ENCODE measurements at regions not wholly inside any gene's neighbourhood (a gene's known extent, or its start where the extent isn't known, plus 50 kb on each side); places are given as distances from the start of the nearest gene placed in this dataset.

GRCh38 chr11:69982690-69983570, 95.2 kb upstream of the ANO1 start:
- in situ Hi-C loops (cut with MboI; ENCODE audit: low sequenced_read_pairs): no loop called here

DNA sequence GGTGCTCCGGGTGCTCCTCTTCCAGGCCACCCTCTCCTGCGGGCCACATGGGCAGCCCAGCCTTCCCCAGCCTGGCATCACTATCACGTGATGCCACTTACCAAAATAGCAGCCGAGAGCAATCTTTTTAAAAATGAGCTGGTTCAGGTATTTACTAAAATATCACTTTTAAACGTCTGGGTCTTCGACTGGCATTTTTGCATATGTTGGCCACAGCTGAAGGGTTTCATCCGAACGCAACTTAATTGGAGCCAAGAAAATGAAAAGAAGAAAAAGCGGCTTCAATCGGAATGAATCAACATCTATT, 94.6 kb upstream of the ANO1 start:
- in situ Hi-C loops (cut with MboI; ENCODE audit: low sequenced_read_pairs): no loop called here

DNA sequence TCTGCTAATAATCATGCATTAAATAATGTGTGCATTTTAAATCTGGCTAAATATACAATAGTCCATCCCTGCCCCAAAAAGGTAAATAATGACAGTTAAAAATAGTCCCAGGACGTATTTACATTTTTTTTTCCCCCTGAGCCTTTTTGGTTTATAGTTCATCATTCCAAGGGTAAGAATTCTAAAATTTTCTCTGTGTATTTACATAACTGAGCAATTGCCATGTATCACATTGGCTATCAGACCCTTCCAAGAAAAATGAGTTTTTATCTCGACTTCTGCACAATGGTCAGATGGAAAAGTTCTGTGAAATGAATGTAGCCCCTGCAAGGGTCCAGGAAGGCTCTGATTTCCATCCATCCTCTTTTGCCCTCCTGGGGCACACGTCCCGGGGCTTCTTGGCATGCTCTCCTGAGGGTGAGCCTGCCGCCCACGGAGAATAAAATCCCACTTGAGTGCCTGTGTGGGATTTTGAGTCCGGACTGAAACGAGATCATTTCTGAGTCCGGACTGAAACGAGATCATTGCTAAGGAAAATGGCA, 94.1 kb upstream of the ANO1 start:
- in situ Hi-C loops (cut with MboI; ENCODE audit: low sequenced_read_pairs): no loop called here

DNA sequence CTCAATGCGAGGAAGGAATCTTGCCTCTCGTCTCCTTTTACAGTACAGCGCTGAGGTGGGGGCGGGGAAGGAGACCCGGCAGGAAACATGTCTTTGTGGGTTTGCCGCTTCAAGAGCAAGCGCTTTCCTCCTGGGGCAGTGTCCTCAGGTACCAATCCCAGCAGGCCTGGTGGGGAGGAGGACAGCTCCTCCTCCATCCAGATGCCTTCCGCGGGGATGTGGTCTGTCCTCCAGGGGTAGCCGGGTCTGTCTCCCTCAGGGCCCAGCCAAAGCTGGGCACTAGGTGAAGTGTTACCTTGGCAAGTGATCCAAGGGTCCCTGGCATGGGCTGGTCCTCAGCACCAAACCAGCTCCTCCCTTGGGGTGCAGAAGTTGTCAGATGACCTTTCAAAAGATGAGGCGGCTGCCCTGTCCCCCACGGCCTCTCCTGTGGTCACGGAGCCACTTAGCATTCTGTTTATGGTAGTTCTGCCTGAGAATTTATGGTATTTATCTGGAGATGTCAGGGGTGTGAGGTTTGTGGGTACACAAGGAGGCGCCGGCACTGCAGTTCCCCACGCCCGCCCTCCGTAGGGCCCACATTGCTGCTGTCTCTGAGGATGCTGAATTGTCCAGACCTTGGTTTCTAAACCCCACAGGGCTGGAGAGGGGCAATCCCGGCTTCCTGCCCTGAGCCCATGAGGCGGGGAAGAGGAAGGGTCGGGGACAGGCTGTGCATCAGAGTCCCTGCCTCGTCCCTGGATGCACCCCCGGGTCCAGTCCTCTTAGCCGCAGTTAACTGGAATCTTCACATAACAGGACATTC, 93.5 kb upstream of the ANO1 start:
- in situ Hi-C loops (cut with MboI; ENCODE audit: low sequenced_read_pairs): no loop called here

DNA sequence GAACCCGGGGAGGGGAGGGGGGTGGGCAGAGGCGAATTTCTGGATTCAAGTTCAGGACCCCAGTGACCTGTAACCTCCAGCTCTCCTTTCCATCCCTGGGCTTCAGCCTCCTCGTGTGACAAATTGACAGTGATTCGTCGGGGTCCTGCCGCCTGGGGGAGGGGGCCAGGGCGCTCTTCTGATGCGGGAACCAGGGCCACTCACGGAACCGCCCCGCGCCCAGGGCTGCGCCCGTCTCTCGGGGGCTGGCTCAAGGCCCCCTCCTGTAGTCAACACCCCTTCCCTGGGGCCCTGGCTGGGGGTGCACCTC, 92.8 kb upstream of the ANO1 start:
- in situ Hi-C loops (cut with MboI; ENCODE audit: low sequenced_read_pairs): no loop called here

DNA sequence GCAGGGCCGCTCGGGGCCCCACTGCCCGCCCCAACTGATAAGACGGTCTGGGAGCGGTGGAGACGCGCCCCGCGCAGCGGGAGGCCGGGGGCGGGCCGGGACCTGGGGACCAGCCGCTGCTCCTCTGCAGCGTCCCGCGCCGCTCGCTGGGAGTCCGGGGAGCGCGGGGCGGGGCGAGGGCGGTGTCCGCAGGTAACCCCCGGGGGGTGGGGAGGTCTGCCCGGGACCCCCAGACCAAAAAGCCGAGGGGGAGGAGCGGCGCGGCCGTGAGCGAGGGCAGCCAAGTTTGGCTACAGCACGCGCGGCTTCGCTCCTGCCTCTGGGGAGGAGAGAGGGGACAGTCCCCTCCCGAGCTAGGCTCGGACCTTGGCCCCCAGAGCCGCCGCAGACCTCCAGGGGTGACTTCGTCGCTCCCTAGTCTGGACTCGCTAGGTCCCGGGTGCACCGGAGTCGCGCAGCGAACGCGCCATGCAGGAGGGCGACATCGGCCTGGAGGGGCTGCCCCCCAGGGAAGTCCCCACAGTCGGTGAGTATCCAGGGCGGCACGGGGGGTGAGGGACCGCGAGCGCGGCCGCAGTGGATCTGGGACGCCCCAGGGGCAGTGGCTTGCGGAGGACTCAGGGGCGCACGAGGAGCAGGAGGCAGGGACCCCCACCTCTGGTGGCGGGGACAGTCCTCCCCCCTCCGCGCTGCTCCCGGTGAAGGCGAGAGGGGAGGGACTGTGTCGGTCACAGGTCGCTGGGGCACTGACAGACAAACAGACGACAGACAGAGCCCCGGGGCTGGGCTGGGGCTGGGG, 92.3 kb upstream of the ANO1 start:
- in situ Hi-C loops (cut with MboI; ENCODE audit: low sequenced_read_pairs): no loop called here

DNA sequence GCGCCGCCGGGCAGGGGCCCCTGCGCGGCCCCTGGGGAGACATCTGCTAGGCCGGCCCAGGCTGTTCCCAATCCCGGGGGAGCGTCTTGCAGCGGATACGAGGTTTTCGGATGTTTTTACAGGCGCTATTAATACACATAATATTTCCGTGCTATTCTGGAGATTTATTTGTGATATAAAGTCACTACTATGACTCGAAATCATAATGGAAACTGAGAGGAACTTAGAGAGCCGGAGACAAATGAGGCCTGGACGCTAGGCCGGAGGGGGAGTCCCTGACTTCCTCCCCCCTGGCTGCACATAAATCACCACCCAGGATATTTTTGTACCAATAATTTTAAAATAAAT, 91.7 kb upstream of the ANO1 start:
- in situ Hi-C loops (cut with MboI; ENCODE audit: low sequenced_read_pairs): no loop called here

GRCh38 chr11:69986830-69987229, 91.3 kb upstream of the ANO1 start:
- in situ Hi-C loops (cut with MboI; ENCODE audit: low sequenced_read_pairs): no loop called here

- in situ Hi-C loops (cut with MboI; ENCODE audit: low sequenced_read_pairs): no loop called here
These were observed 86.1 kb upstream of the ANO1 start for GRCh38 chr11:69992026-69992425.

DNA sequence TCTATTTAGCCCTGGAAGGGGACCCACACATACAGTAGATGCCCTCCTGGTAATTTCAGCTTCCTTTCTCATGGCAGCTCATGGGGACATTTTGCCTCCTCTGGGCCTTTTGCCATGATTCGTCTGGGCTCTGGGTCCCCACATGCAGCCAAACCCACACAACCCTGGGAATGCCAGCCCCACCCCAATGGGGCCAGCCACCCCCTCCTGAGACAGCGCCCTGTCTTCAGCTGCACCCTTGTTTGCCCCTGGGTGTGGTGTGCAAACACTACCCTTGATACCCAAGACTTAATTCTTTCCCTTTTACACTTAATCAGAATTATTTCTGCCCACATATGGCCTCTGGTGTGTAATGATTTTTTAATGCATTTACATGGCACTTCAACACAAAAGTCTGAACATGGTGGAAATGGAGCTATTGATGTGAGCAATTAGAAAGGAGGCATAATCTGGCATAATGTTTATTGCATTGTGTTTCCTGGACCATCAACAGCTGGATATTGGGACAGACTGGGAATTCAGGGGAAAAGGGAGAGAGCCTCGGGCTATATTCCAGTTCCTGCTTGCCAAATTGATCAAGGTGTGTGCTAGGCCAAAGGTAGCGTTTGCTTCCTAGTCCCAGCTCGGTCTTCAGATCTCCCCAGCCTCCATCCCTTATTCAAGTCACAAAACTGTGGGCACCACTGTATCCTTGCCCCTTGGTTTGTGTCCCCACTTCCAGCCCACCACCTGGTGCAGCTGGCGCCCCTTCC, 85.0 kb upstream of the ANO1 start:
- in situ Hi-C loops (cut with MboI; ENCODE audit: low sequenced_read_pairs): no loop called here

GRCh38 chr11:69994810-69995209, 83.3 kb upstream of the ANO1 start:
- in situ Hi-C loops (cut with MboI; ENCODE audit: low sequenced_read_pairs): no loop called here

DNA sequence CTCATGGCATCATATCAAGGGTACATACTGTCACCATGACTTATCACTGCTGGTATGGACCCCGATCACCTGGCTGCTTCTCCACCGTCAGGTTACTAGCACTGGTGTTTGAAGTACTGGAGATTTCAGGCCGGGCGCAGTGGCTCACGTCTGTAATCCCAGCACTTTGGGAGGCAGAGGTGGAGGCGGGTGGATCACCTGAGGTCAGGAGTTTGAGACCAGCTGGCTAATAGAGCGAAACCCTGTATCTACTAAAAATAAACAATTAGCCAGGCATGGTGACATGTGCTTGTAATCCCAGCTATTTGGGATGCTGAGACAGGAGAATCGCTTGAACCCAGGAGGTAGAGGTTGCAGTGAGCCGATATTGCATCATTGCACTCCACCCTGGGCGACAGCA, 82.4 kb upstream of the ANO1 start:
- in situ Hi-C loops (cut with MboI; ENCODE audit: low sequenced_read_pairs): no loop called here

GRCh38 chr11:69996451-69996850, 81.7 kb upstream of the ANO1 start:
- in situ Hi-C loops (cut with MboI; ENCODE audit: low sequenced_read_pairs): no loop called here

DNA sequence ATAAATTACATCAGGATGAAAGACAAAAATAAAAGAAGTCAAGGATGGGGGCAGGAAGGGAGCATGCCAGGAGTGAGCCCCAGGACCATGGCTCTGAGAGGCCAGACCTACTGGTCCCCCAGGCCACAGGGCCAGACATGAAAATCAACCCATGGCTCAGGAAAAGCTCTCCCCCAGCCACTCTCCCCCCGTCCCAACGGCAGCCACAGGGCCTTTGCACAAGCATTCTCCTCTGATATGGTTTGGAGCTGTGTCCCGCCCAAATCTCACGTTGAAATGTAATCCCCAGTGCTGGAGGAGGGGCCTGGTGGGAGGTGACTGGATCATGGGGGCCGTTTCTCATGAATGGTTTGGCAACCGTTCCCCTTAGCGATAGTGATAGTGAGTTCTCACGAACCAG, 80.8 kb upstream of the ANO1 start:
- in situ Hi-C loops (cut with MboI; ENCODE audit: low sequenced_read_pairs): no loop called here

DNA sequence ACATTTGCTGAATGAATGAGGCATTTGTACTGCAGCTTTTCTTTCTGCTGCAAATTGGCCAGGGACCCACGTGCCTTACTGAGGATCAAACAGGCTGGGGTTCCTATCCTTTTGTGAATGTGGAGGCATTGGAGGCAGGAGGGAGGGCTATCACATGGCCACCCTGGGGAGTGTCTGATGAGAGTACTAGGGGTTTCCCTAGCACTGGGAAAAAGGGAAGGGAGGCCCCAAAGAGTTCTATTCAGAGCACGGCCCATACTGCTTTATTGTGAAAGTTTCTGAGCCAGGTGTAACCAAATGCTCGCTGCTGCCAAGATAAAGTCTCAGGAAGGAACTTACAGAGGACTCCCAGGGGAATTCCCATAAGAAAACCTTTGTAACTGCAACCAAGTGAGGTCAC, 78.4 kb upstream of the ANO1 start:
- in situ Hi-C loops (cut with MboI; ENCODE audit: low sequenced_read_pairs): no loop called here

- in situ Hi-C loops (cut with MboI; ENCODE audit: low sequenced_read_pairs): no loop called here
These were observed 77.9 kb upstream of the ANO1 start for GRCh38 chr11:70000228-70000627.

GRCh38 chr11:70001246-70001645, 76.9 kb upstream of the ANO1 start:
- in situ Hi-C loops (cut with MboI; ENCODE audit: low sequenced_read_pairs): no loop called here

DNA sequence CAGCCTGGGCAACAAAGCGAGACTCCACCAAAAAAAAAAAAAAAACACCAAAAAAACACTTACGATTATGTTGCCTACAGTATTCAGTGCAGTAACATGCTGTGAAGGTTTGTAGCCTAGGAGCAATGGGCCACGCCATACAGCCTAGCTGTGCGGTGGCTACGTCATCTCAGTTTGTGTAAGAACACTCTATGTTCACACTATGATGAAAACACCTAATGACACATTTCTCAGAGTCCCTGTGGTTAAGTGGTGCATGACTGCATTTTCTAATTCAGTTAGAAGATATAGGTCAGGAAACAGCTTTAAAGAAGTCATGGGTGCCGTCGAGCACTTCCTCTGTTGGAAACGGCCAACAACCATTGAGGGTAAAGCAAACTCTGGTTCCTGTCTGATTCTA, 75.7 kb upstream of the ANO1 start:
- in situ Hi-C loops (cut with MboI; ENCODE audit: low sequenced_read_pairs): no loop called here

DNA sequence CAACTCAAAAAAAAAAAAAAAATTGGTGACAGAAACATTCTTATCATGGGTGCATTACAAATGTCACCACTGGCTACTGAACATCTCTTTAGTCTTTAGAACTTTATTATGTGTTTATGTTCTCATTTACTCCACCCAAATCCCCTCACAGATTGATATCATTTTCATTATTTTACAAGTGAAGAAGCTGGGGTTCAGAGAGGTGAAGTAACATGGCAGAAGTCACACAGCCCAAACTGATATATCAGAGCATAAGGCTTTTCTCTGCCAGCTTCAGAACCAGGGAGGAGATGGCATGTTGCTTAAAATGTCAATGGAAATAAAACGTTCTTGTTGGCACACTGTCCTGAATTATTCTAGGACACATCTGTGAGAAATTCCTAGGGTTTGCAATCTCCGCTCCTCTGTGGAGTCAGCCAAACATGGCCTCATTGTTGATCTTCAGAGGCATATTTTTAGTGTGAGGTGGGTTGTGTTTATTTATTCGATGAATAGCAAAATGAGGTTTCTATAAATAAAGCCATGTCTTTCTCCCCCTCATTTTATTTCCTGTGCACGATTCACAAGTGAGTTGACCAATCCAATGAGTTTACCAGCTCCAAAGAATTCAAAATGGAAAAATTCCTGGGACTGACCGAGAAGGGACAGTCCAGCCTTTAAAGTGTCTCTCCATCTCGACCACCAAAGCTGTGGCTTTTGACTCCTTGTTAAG, 72.9 kb upstream of the ANO1 start:
- in situ Hi-C loops (cut with MboI; ENCODE audit: low sequenced_read_pairs): no loop called here

DNA sequence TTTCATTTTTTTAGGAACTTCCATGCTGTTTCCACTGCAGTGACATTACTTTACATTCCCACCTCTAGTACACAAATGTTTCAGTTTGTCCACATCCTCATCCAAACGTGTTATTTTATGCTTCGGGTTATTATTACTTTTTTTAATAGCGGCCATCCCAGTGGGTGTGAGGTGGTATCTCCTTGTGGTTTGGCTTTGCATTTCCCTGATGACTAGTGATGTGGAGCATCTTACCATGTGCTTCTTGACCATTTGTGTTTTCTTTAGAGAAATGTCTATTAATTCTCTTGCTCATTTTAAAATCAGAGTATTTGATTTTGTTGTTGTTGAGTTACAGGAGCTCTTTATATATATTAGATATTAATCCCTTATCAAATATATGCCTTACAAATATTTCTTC, 70.3 kb upstream of the ANO1 start:
- in situ Hi-C loops (cut with MboI; ENCODE audit: low sequenced_read_pairs): no loop called here

Measured in HL-60/S4 (cell line).